Mucosa of descending colon (tissue), 3 donors: ENCODE measurements at regions not wholly inside any gene's neighbourhood (a gene's known extent, or its start where the extent isn't known, plus 50 kb on each side); places are given as distances from the start of the nearest gene placed in this dataset.
"Not testable (repeated sequence)": the region's sequence is repeated elsewhere in the genome, so short reads cannot be mapped to it uniquely, and the experiment has no call there.

Source experiments
- ATAC-seq: fragments of 200-7000 bp; cut with Tn5 transposase; one replicate; pipeline ENCODE4 v1.9.1; 2020; ENCODE audit warnings: mild to moderate bottlenecking, moderate library complexity
- DNase-seq, 3 donors: peaks; one replicate each; pipeline ENCODE4 v3.0.0-alpha.2; 2020
- H3K36me3 ChIP-seq: fragments of 200-600 bp; one replicate; pipeline ENCODE4 v1.8.0; 2021; ENCODE audit warnings: low read depth, mild to moderate bottlenecking
- H3K4me1 ChIP-seq: fragments of 200-600 bp; one replicate; pipeline ENCODE4 v1.8.0; 2021; ENCODE audit warnings: low read depth, mild to moderate bottlenecking
- H3K4me3 ChIP-seq: fragments of 200-600 bp; one replicate; pipeline ENCODE4 v1.8.0; 2021; ENCODE audit warnings: mild to moderate bottlenecking
- H3K9me3 ChIP-seq: fragments of 200-600 bp; one replicate; pipeline ENCODE4 v1.8.0; 2021; ENCODE audit warnings: mild to moderate bottlenecking
- CTCF ChIP-seq: fragments of 200-600 bp; IDR thresholded peaks from one replicate; pipeline ENCODE4 v1.8.0; 2022; ENCODE audit warnings: antibody characterized with exemption, mild to moderate bottlenecking
- intact Hi-C, 2 donors: fragments of 100-400 bp; cut with DNase I in 1 of 2; cut with micrococcal nuclease in 1 of 2; formaldehyde crosslinking; loops; one replicate each; pipeline versions ENCODE4 v1.11.0 to v1.11.1; 2022; cut with DNase I, micrococcal nuclease
- donor health status: DM: no; HTN: no; CAD: no; lungs with moderate emphysema.
- donor health status: DM: no; HTN: no; CAD: no.
- donor health status: DM: no; HTN: yes; CAD: no.

- no peak overlapping the region for H3K4me3 ChIP-seq
- no peak for TF ChIP-seq CTCF
- intact Hi-C loops = no loop called here
- no peaks in the 10 kb centered on the region for H3K36me3 ChIP-seq
- ATAC-seq = no peak
- H3K4me1 ChIP-seq = no peaks in the 10 kb centered on the region
- no peak for DNase-seq
- H3K9me3 ChIP-seq = peaks cover 6% of the 10 kb centered on the region
Observed at GRCh38 chr14:92241966-92242595, 80.9 kb upstream of the SLC24A4 start.

GRCh38 chr14:92244805-92245204 is 78.2 kb upstream of the SLC24A4 start:
- peaks cover 6% of the 10 kb centered on the region for H3K9me3 ChIP-seq
- DNase-seq (no peak), ATAC-seq (no peak)
- H3K4me3 ChIP-seq = no peak overlapping the region
- intact Hi-C loops = no loop called here
- H3K4me1 ChIP-seq = no peaks in the 10 kb centered on the region
- H3K36me3 ChIP-seq = no peaks in the 10 kb centered on the region
- no peak for TF ChIP-seq CTCF

GRCh38 chr14:92247341-92247740 is 75.6 kb upstream of the SLC24A4 start:
- no peaks in the 10 kb centered on the region for H3K4me1 ChIP-seq
- TF ChIP-seq CTCF = no peak
- H3K4me3 ChIP-seq = no peak overlapping the region
- DNase-seq (no peak), ATAC-seq (no peak)
- intact Hi-C loops = no loop called here
- no peaks in the 10 kb centered on the region for H3K36me3 ChIP-seq
- peaks cover 6% of the 10 kb centered on the region for H3K9me3 ChIP-seq

GRCh38 chr14:92247947-92248346 is 75.0 kb upstream of the SLC24A4 start:
- no peak for TF ChIP-seq CTCF
- H3K36me3 ChIP-seq = no peaks in the 10 kb centered on the region
- ATAC-seq = no peak
- intact Hi-C loops = no loop called here
- H3K4me1 ChIP-seq = no peaks in the 10 kb centered on the region
- H3K9me3 ChIP-seq = peaks cover 6% of the 10 kb centered on the region
- H3K4me3 ChIP-seq = no peak overlapping the region
- no peak for DNase-seq

GRCh38 chr14:92248696-92249095 is 74.3 kb upstream of the SLC24A4 start:
- DNase-seq (no peak), ATAC-seq (no peak)
- Histone ChIP-seq H3K36me3 (no peaks in the 10 kb centered on the region), H3K4me3 (no peak overlapping the region), H3K4me1 (no peaks in the 10 kb centered on the region), H3K9me3 (peaks cover 6% of the 10 kb centered on the region)
- TF ChIP-seq CTCF = no peak
- intact Hi-C loops = no loop called here

GRCh38 chr14:92250366-92250765 is 72.6 kb upstream of the SLC24A4 start:
- ATAC-seq = not testable (repeated sequence)

More at GRCh38 chr14:92250366-92250765, 72.6 kb upstream of the SLC24A4 start:
- H3K36me3 ChIP-seq, DNase-seq, H3K4me3 ChIP-seq, intact Hi-C loops, H3K9me3 ChIP-seq, H3K4me1 ChIP-seq: not testable (repeated sequence)
